Tibial nerve (tissue), 4 donors: ENCODE measurements at regions not wholly inside any gene's neighbourhood (a gene's known extent, or its start where the extent isn't known, plus 50 kb on each side); places are given as distances from the start of the nearest gene placed in this dataset.
A peak's percentile ranks its signal among the peaks of the same experiment; 100 is the strongest.
"Not testable (repeated sequence)": the region's sequence is repeated elsewhere in the genome, so short reads cannot be mapped to it uniquely, and the experiment has no call there.

Source experiments
- DNase-seq, 2 donors: peaks; one replicate each; pipeline ENCODE4 v3.0.0-alpha.2; 2019; ENCODE audit warnings: low spot score in 2 of 2
- H3K27ac ChIP-seq, 4 donors: fragments of 200-600 bp; sonication (generic) in 3 of 4; one replicate each; pipeline ENCODE4 v1.5.1; 2017 to 2019; ENCODE audit warnings: mild to moderate bottlenecking in 1 of 4
- H3K27me3 ChIP-seq, 2 donors: fragments of 200-600 bp; sonication (generic) in 1 of 2; one replicate each; pipeline versions ENCODE4 v1.5.1 to v1.6.0; 2017 to 2019
- H3K36me3 ChIP-seq, 3 donors: fragments of 200-600 bp; sonication (generic); one replicate each; pipeline ENCODE4 v1.5.1; 2018 to 2019
- H3K4me1 ChIP-seq, 4 donors: fragments of 200-600 bp; sonication (generic) in 3 of 4; one replicate each; pipeline ENCODE4 v1.5.1; 2017 to 2019
- H3K4me3 ChIP-seq, 4 donors: fragments of 200-600 bp; sonication (generic) in 3 of 4; one replicate each; pipeline ENCODE4 v1.5.1; 2017 to 2019; ENCODE audit warnings: mild to moderate bottlenecking in 1 of 4, moderate library complexity in 1 of 4
- H3K9me3 ChIP-seq, 4 donors: fragments of 200-600 bp; sonication (generic) in 3 of 4; one replicate each; pipeline ENCODE4 v1.5.1; 2017 to 2019
- EP300 ChIP-seq, 2 donors: sonication (generic); formaldehyde crosslinking; IDR thresholded peaks; one replicate each; pipeline ENCODE4 v1.6.1; 2017; ENCODE audit warnings: antibody characterized with exemption in 2 of 2, mild to moderate bottlenecking in 1 of 2
- POLR2A ChIP-seq, 2 donors: fragments of 450-650 bp; IDR thresholded peaks; one replicate each; pipeline ENCODE4 v1.6.1; 2017; ENCODE audit warnings: antibody characterized with exemption in 2 of 2, mild to moderate bottlenecking in 2 of 2, moderate library complexity in 2 of 2
- WGBS, 2 donors: methylation state at CpG; one replicate each; pipeline ENCODE4 v1.1.5; 2018; 5-methylcytosine and 5-hydroxymethylcytosine counted together
- TF ChIP-seq, protein P1 (sequence below), 5 experiments: fragments of 200-600 bp in 3 of 5; fragments of 450-650 bp in 2 of 5; sonication (generic) in 3 of 5; IDR thresholded peaks; one replicate each; pipeline ENCODE4 v1.5.1; 2016 to 2019; ENCODE audit warnings: antibody characterized with exemption in 5 of 5, mild to moderate bottlenecking in 3 of 5, moderate library complexity in 2 of 5

DNA sequence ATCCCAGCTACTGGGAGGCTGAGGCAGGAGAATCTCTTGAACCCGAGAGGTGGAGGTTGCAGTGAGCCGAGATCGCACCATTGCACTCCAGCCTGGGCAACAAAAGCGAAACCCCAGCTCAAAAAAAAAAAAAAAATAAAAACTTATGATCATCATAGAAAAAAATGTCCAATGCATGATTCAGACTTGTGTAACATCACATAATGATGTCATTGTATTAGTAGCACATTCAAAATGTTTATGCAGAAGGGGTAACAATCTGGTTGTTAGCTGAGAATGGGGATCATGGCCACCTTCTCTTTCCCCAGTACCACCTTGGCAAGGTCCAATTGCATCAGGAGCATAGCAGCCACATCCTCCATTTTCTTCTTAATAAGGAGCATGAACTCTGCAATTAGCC, 137.6 kb upstream of the MARCKS start:
- TF ChIP-seq POLR2A (IDR thresholded peaks at IDR 0.05) (no peak), EP300 (IDR thresholded peaks at IDR 0.05) (no peak)
- TF ChIP-seq, protein P1, sequence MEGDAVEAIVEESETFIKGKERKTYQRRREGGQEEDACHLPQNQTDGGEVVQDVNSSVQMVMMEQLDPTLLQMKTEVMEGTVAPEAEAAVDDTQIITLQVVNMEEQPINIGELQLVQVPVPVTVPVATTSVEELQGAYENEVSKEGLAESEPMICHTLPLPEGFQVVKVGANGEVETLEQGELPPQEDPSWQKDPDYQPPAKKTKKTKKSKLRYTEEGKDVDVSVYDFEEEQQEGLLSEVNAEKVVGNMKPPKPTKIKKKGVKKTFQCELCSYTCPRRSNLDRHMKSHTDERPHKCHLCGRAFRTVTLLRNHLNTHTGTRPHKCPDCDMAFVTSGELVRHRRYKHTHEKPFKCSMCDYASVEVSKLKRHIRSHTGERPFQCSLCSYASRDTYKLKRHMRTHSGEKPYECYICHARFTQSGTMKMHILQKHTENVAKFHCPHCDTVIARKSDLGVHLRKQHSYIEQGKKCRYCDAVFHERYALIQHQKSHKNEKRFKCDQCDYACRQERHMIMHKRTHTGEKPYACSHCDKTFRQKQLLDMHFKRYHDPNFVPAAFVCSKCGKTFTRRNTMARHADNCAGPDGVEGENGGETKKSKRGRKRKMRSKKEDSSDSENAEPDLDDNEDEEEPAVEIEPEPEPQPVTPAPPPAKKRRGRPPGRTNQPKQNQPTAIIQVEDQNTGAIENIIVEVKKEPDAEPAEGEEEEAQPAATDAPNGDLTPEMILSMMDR (IDR thresholded peaks at IDR 0.05): no peak
- Histone ChIP-seq H3K4me1 (no peaks in the 10 kb centered on the region), H3K27me3 (no peaks in the 10 kb centered on the region), H3K36me3 (no peaks in the 10 kb centered on the region), H3K27ac (no peak overlapping the region), H3K4me3 (no peak overlapping the region), H3K9me3 (no peaks in the 10 kb centered on the region)
- no peak for DNase-seq
- WGBS, 2 donors: 77 to 79% methylated on average over 4 of the region's 4 CpGs

DNA sequence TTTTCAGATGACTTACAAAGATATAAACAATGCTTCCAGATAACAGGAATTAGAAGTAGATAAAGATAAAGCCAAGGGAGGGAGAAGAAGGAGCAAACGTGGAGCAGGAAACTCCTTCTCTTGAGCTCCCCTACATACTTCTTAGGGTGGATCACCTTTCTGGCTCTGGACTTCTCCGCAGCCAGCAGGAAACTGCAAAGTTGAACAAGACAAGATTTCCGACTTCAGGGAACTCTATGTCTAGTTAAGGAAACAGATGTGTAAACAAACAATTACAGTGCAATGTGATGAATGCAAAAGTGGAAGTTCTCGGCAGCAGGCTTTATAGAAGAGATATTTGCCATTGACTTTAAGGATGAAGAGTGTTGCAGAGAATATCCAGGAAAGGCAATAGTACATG, 134.0 kb upstream of the MARCKS start:
- WGBS, 2 donors: 28 to 36% methylated on average over 4 of the region's 4 CpGs
- no peak overlapping the region for H3K4me3 ChIP-seq
- H3K36me3 ChIP-seq: no peaks in the 10 kb centered on the region
- H3K27ac ChIP-seq: no peak overlapping the region
- no peaks in the 10 kb centered on the region for H3K9me3 ChIP-seq
- TF ChIP-seq POLR2A (IDR thresholded peaks at IDR 0.05): no peak
- TF ChIP-seq, protein P1 (IDR thresholded peaks at IDR 0.05): no peak
- TF ChIP-seq EP300 (IDR thresholded peaks at IDR 0.05): no peak
- DNase-seq: no peak
- no peaks in the 10 kb centered on the region for H3K27me3 ChIP-seq
- no peaks in the 10 kb centered on the region for H3K4me1 ChIP-seq

- not testable (repeated sequence) for H3K4me1 ChIP-seq, DNase-seq, H3K4me3 ChIP-seq, H3K36me3 ChIP-seq, H3K27ac ChIP-seq, H3K9me3 ChIP-seq, H3K27me3 ChIP-seq
- WGBS, 2 donors: 79 to 82% methylated on average over 2 of the region's 2 CpGs
Measured at GRCh38 chr6:113724927-113725326, 132.2 kb upstream of the MARCKS start.

DNA sequence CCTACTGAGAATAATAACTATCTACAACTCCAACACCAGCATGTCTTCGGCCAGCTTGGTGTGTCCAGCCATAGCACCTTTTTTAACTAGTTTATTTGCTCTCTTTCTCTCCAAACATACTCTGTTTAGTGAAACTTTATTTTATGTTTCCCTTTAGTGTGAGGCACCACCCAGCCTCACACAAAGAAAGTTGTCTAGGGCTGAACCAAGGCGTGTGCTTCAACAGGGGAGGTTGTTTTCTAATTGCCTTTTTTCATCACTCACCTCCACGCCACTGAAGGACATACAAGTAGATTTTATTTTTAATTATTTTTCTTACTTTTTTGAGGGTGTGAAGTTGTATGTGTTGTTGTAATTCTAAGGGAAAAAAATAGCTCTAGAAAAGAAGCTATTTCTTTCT, 125.6 kb upstream of the MARCKS start:
- DNase-seq: no peak
- H3K4me1 ChIP-seq: peaks cover 0 to 26% (median 8%) of the 10 kb centered on the region in 4 donors
- 77% methylated on average over 3 of the region's 3 CpGs for WGBS, 2 donors
- no peaks in the 10 kb centered on the region for H3K9me3 ChIP-seq
- no peak overlapping the region for H3K4me3 ChIP-seq
- no peaks in the 10 kb centered on the region for H3K27me3 ChIP-seq
- peak overlapping the region in 2 of 4 donors; percentile 15 to 64 for H3K27ac ChIP-seq
- no peaks in the 10 kb centered on the region for H3K36me3 ChIP-seq
- no peak for TF ChIP-seq EP300 (IDR thresholded peaks at IDR 0.05)
- TF ChIP-seq POLR2A (IDR thresholded peaks at IDR 0.05): no peak
- TF ChIP-seq, protein P1 (IDR thresholded peaks at IDR 0.05): no peak

DNA sequence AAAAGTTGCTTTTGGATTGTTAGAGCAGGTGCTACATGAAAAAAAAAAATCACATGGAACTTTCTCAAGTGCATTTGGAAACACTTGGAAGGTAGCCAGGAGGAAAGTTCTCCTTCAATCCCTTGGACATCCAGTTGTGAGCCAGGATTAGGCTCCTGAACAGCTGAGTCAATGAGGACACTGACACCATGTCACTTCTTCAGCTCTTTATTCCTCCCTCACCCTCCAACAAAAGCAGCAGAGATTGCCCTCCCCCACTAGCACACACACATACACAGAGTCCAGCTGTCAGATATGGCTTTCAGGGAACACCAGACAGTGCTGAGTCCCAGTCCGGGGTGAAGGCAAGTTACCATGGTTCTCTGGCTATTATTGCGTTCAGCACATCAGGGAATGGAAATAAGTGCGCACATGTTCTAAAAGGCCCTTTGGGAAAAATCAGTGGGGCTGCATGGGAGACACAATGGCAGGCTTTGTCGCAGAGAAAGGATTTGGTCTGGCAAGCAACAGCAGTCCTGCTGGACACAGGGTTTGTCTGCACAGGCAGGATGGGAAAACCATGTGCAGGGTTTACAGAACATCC, 124.7 kb upstream of the MARCKS start:
- DNase-seq: peak; percentile 35 to 75

More for the DNA sequence above, 124.7 kb upstream of the MARCKS start:
- H3K4me3 ChIP-seq: peak overlapping the region in 1 of 4 donors; percentile 6
- no peaks in the 10 kb centered on the region for H3K36me3 ChIP-seq
- H3K4me1 ChIP-seq: peaks cover 0 to 26% (median 8%) of the 10 kb centered on the region in 4 donors
- TF ChIP-seq EP300 (IDR thresholded peaks at IDR 0.05): peak in 1 of 2 donors; percentile 81
- TF ChIP-seq POLR2A (IDR thresholded peaks at IDR 0.05): no peak
- TF ChIP-seq, protein P1 (IDR thresholded peaks at IDR 0.05): peak in 4 of 5 experiments; percentile 25 to 44 (median 36)
- no peaks in the 10 kb centered on the region for H3K9me3 ChIP-seq
- H3K27me3 ChIP-seq: no peaks in the 10 kb centered on the region
- peak overlapping the region in 3 of 4 donors; percentile 15 to 80 (median 64) for H3K27ac ChIP-seq
- 20 to 26% methylated on average over 4 of the region's 4 CpGs for WGBS, 2 donors
